Body of pancreas (tissue), 4 donors: ENCODE measurements at regions not wholly inside any gene's neighbourhood (a gene's known extent, or its start where the extent isn't known, plus 50 kb on each side); places are given as distances from the start of the nearest gene placed in this dataset.

Experiments used
- ATAC-seq: fragments of 150-250 bp; one replicate; pipeline ENCODE4 v1.9.1; 2016
- DNase-seq, 4 donors: peaks; one replicate each; pipeline ENCODE4 v3.0.0-alpha.2; 2019
- H3K27ac ChIP-seq, 4 donors: fragments of 200-600 bp; sonication (generic); 1 replicate in 3 of 4; 2 replicates in 1 of 4; pipeline versions ENCODE4 v1.5.1 to v1.6.1; 2016 to 2019; ENCODE audit warnings: mild to moderate bottlenecking in 1 of 4, mixed read lengths in 1 of 4, moderate library complexity in 1 of 4
- H3K27me3 ChIP-seq, 2 donors: fragments of 200-600 bp; sonication (generic); one replicate each; pipeline ENCODE4 v1.6.0; 2016; ENCODE audit warnings: mild to moderate bottlenecking in 1 of 2
- H3K36me3 ChIP-seq, 2 donors: fragments of 200-600 bp; sonication (generic); replicated peaks in 1 of 2; 2 replicates each; pipeline ENCODE4 v1.5.1; 2016; ENCODE audit warnings: low read depth in 2 of 2; ENCODE audit not compliant: insufficient read depth in 1 of 2
- H3K4me1 ChIP-seq: fragments of 200-600 bp; sonication (generic); one replicate; pipeline ENCODE4 v1.6.0; 2016
- H3K4me3 ChIP-seq, 2 donors: fragments of 200-600 bp; sonication (generic); 1 replicate in 1 of 2; 2 replicates in 1 of 2; pipeline ENCODE4 v1.5.1; 2016 to 2019
- H3K9me3 ChIP-seq, 3 donors: fragments of 200-600 bp; sonication (generic); 1 replicate in 2 of 3; 2 replicates in 1 of 3; pipeline ENCODE4 v1.5.1; 2016
- POLR2A ChIP-seq, 3 donors: fragments of 450-650 bp; IDR thresholded peaks; one replicate each; pipeline ENCODE4 v1.6.1; 2016; ENCODE audit warnings: antibody characterized with exemption in 3 of 3, mild to moderate bottlenecking in 2 of 3
- WGBS, 2 donors: methylation state at CpG; one replicate each; pipeline ENCODE4 v1.1.5; 2017; 5-methylcytosine and 5-hydroxymethylcytosine counted together
- intact Hi-C: fragments of 100-400 bp; cut with DNase I; formaldehyde crosslinking; loops from one replicate; pipeline ENCODE4 v1.15.1; 2023
- TF ChIP-seq, protein P1 (sequence below), 7 experiments: fragments of 450-650 bp in 4 of 7; fragments of 200-600 bp in 3 of 7; sonication (generic) in 3 of 7; IDR thresholded peaks; one replicate each; pipeline ENCODE4 v1.5.1; 2016 to 2019; ENCODE audit warnings: antibody characterized with exemption in 7 of 7

DNA sequence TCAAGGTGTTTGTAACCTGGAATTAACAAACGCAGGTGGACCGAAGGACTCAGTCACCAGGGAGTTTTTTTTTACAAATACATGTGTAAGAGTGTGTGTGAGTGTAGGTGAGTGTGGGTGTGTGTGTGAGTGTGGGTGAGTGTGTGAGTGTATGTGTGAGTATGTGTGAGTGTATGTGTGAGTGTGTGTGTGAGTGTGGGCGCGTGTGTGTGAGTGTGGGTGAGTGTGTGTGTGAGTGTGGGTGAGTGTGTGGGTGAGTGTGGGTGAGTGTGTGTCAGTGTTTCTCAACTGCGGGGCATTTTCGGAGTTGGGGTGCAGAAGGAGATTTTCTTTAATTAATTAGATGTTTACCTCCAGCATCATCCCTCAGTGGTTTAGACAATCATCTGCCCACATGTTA lies 1178.8 kb downstream of the VRK1 start:
- H3K36me3 ChIP-seq: no peaks in the 10 kb centered on the region
- TF ChIP-seq, protein P1, sequence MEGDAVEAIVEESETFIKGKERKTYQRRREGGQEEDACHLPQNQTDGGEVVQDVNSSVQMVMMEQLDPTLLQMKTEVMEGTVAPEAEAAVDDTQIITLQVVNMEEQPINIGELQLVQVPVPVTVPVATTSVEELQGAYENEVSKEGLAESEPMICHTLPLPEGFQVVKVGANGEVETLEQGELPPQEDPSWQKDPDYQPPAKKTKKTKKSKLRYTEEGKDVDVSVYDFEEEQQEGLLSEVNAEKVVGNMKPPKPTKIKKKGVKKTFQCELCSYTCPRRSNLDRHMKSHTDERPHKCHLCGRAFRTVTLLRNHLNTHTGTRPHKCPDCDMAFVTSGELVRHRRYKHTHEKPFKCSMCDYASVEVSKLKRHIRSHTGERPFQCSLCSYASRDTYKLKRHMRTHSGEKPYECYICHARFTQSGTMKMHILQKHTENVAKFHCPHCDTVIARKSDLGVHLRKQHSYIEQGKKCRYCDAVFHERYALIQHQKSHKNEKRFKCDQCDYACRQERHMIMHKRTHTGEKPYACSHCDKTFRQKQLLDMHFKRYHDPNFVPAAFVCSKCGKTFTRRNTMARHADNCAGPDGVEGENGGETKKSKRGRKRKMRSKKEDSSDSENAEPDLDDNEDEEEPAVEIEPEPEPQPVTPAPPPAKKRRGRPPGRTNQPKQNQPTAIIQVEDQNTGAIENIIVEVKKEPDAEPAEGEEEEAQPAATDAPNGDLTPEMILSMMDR (IDR thresholded peaks at IDR 0.05): no peak
- TF ChIP-seq POLR2A (IDR thresholded peaks at IDR 0.05): no peak
- H3K9me3 ChIP-seq: no peaks in the 10 kb centered on the region
- intact Hi-C loops: no loop called here
- no peak overlapping the region for H3K4me3 ChIP-seq
- no peak overlapping the region for H3K27ac ChIP-seq
- ATAC-seq (no peak), DNase-seq (no peak)
- H3K4me1 ChIP-seq: peaks cover 23% of the 10 kb centered on the region
- H3K27me3 ChIP-seq: no peaks in the 10 kb centered on the region
- WGBS, 2 donors: 73 to 78% methylated on average over 6 of the region's 6 CpGs

DNA sequence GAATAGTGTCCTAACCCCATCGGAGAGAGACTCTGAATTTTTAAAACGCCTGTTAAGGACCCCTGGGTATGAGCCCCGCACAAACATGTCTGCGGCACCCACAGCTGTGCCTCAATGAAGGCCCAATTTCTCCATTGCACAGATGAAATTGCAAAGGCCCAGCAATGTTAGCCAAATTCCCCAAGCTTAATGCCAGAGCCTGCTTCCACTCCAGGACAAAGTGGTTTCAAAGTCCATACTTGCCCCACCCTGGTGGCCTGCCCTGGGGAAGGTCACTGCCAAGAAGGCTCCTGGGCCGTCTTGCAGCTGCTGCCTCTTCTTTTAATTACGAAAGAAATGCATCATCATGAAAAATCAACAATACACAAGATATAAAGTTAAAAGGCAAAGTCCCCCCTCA lies 1179.7 kb downstream of the VRK1 start:
- Histone ChIP-seq H3K9me3 (no peaks in the 10 kb centered on the region), H3K27ac (peak overlapping the region in 1 of 4 donors; percentile 76), H3K36me3 (no peaks in the 10 kb centered on the region), H3K4me3 (no peak overlapping the region), H3K27me3 (no peaks in the 10 kb centered on the region), H3K4me1 (peaks cover 23% of the 10 kb centered on the region)
- WGBS, 2 donors: 65 to 66% methylated on average over 6 of the region's 6 CpGs
- no peak for ATAC-seq
- intact Hi-C loops: no loop called here
- TF ChIP-seq, protein P1 (IDR thresholded peaks at IDR 0.05): no peak
- TF ChIP-seq POLR2A (IDR thresholded peaks at IDR 0.05): no peak
- DNase-seq: peak; percentile 4 to 41 (median 13)

DNA sequence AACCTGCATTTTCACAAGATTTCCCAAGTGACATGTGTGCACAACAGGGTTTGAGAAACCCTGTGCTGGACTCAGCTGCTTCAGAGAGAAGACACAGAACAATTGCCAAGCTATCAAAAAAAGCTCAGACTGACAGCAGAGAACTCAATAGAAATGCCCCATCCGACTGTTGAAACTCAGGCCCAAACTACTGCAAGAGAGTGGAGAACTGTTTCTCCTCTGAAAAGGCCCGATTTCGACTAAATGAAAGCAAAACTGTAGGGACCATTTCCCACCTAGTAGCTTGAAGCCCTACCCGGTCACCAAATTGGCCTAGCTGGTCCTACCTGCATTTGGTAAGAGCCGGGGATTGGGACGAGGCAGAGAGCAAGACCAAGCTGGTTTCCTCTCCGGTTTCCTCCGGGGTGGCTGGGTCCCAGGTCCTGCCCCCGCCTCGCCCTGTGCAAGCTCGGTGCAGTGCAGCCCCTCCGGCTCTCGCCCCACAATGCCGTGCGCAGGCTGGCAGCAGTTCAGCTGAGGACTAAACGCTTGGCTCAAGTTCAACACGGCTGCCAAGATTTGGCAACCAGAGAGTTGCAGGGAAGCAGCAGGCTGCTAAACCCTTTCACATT lies 1180.6 kb downstream of the VRK1 start:
- no peak overlapping the region for H3K4me3 ChIP-seq
- whole genome bisulfite sequencing, 2 donors: 25 to 27% methylated on average over 11 to 16 of the region's 17 CpGs
- DNase-seq (peak; percentile 75 to 88 (median 79)), ATAC-seq (peak; percentile 78)
- peak overlapping the region; percentile 10 to 76 (median 56) for H3K27ac ChIP-seq
- H3K4me1 ChIP-seq: peaks cover 23% of the 10 kb centered on the region
- TF ChIP-seq, protein P1 (IDR thresholded peaks at IDR 0.05): no peak
- peak in 2 of 3 donors; percentile 44 to 51 for TF ChIP-seq POLR2A (IDR thresholded peaks at IDR 0.05)
- intact Hi-C loops: no loop called here
- no peaks in the 10 kb centered on the region for H3K27me3 ChIP-seq
- no peaks in the 10 kb centered on the region for H3K9me3 ChIP-seq
- H3K36me3 ChIP-seq: no peaks in the 10 kb centered on the region

DNA sequence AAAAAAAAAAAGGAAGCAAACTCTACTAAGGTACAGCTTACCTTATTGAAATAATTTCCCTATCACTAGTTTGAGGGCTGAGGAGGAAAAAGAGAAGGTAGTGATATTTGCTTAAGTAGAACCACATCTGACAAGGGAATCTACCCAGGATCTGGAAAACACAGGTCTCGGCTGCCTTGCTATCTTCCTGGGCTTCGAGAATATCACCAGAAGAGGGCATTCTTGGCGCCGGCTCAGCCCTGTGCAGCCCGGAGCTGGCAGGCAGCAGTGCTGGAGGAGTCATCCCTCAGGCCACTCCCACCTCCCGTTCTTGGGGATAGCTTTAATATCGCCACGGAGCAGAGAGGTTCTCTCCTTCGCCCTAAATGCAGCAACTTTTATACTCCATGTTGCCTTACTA lies 1181.2 kb downstream of the VRK1 start:
- no peaks in the 10 kb centered on the region for H3K27me3 ChIP-seq
- no peaks in the 10 kb centered on the region for H3K9me3 ChIP-seq
- TF ChIP-seq, protein P1 (IDR thresholded peaks at IDR 0.05): peak in 5 of 7 experiments; percentile 12 to 39 (median 29)
- TF ChIP-seq POLR2A (IDR thresholded peaks at IDR 0.05): no peak
- no peak overlapping the region for H3K4me3 ChIP-seq
- DNase-seq (peak; percentile 64 to 82 (median 75)), ATAC-seq (peak; percentile 76)
- peaks cover 23% of the 10 kb centered on the region for H3K4me1 ChIP-seq
- WGBS, 2 donors: 1% methylated on average over 9 of the region's 9 CpGs
- peak overlapping the region in 3 of 4 donors; percentile 55 to 76 (median 57) for H3K27ac ChIP-seq
- H3K36me3 ChIP-seq: no peaks in the 10 kb centered on the region
- intact Hi-C loops: no loop called here

DNA sequence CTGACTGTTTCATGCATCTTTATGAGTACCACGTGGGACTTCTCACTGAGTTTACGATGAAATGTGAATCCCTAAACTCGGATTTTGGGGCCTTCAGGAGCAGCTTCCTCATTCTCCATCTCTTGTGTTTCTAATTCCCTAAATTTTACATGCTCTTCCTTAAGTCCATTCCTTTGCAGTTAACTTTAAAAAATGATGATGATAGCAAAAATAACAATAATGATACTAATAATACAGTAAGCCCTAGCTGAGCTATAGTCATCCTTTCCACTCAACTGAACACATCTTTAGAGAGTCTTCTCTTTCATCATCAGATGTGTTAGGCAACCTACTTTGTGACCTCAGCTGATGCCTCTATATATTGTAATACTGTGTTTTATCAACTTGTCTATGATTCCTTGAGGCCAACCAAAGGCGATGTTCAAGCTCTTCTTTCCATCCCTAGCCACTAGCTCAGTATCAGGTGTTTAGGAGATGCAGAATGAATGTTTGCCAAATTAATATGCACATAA lies 1196.4 kb downstream of the VRK1 start:
- no peak for TF ChIP-seq POLR2A (IDR thresholded peaks at IDR 0.05)
- TF ChIP-seq, protein P1 (IDR thresholded peaks at IDR 0.05): no peak
- H3K36me3 ChIP-seq: no peaks in the 10 kb centered on the region
- H3K4me1 ChIP-seq: no peaks in the 10 kb centered on the region
- H3K27me3 ChIP-seq: no peaks in the 10 kb centered on the region
- DNase-seq (no peak), ATAC-seq (no peak)
- intact Hi-C loops: no loop called here
- WGBS, 2 donors: 52 to 58% methylated on average over 4 of the region's 4 CpGs
- no peak overlapping the region for H3K4me3 ChIP-seq
- H3K9me3 ChIP-seq: no peaks in the 10 kb centered on the region
- no peak overlapping the region for H3K27ac ChIP-seq
